ENCODE measurements at regions not wholly inside any gene's neighbourhood (a gene's known extent, or its start where the extent isn't known, plus 50 kb on each side); places are given as distances from the start of the nearest gene placed in this dataset.

- H3K36me3 ChIP-seq (ENCODE audit: insufficient read depth, low read length, poor library complexity, severe bottlenecking), result no peaks in the 10 kb centered on the region
- ChIA-PET POLR2A (ENCODE audit: low non-redundant PET) (no interaction called here), CTCF (no interaction called here)
- no peak overlapping the region for H3K27ac ChIP-seq (ENCODE audit: low read depth, low read length, poor library complexity, severe bottlenecking)
- no peak for TF ChIP-seq EZH2 (IDR thresholded peaks at IDR 0.05; ENCODE audit: borderline replicate concordance, low read depth, low read length, poor library complexity, severe bottlenecking)
- TF ChIP-seq, protein P1, sequence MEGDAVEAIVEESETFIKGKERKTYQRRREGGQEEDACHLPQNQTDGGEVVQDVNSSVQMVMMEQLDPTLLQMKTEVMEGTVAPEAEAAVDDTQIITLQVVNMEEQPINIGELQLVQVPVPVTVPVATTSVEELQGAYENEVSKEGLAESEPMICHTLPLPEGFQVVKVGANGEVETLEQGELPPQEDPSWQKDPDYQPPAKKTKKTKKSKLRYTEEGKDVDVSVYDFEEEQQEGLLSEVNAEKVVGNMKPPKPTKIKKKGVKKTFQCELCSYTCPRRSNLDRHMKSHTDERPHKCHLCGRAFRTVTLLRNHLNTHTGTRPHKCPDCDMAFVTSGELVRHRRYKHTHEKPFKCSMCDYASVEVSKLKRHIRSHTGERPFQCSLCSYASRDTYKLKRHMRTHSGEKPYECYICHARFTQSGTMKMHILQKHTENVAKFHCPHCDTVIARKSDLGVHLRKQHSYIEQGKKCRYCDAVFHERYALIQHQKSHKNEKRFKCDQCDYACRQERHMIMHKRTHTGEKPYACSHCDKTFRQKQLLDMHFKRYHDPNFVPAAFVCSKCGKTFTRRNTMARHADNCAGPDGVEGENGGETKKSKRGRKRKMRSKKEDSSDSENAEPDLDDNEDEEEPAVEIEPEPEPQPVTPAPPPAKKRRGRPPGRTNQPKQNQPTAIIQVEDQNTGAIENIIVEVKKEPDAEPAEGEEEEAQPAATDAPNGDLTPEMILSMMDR (conservative IDR thresholded peaks at IDR 0.05; ENCODE audit: low read depth, low read length), result no peak
- BruUV-seq (replicated peaks), result no TSS peak
- DNase-seq (ENCODE audit: low spot score), result no peak
- no peaks in the 10 kb centered on the region for H3K27me3 ChIP-seq (replicated peaks; ENCODE audit: insufficient read depth, low read depth, low read length, poor library complexity)
- no peak overlapping the region for H3K4me3 ChIP-seq (ENCODE audit: low read depth, low read length, poor library complexity, severe bottlenecking)
- H3K9me3 ChIP-seq (ENCODE audit: low read depth, low read length, poor library complexity, severe bottlenecking), result no peaks in the 10 kb centered on the region
- H3K4me1 ChIP-seq (ENCODE audit: insufficient read depth, low read length, poor library complexity, severe bottlenecking), result no peaks in the 10 kb centered on the region
- intact Hi-C loops (cut with micrococcal nuclease; ENCODE audit: unreplicated experiment), result no loop called here
These were observed 314.2 kb downstream of the RAB28 start for GRCh38 chr4:13169731-13170525.

DNA sequence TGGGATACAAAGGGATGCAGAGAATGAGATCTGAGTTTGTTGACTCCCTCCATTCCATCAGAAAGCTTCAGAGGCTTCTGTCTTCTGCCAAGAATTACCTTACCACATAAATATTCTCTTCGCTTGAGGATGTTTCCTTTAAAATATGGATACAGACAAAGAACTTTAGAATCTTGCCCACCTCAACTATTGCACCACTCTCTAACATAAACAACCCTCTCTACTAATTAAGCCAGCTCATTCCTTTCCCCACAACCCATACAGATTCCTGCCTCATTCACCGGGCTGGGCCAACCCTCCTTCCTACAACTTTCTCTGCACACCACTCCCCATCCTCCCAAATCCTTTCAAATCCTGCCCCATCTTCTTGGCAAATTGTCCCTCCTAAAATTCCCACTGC lies 315.8 kb downstream of the RAB28 start:
- ChIA-PET POLR2A (ENCODE audit: low non-redundant PET) (no interaction called here), CTCF (interaction anchor here (0.5 kb wide), 1 partner anchor 81 kb away, joined by 4 read pairs; no protein-coding TSS in a partner anchor)
- no peak for TF ChIP-seq EZH2 (IDR thresholded peaks at IDR 0.05; ENCODE audit: borderline replicate concordance, low read depth, low read length, poor library complexity, severe bottlenecking)
- TF ChIP-seq, protein P1 (conservative IDR thresholded peaks at IDR 0.05; ENCODE audit: low read depth, low read length), result no peak

GRCh38 chr4:13166214-13166613 lies 317.9 kb downstream of the RAB28 start:
- no peaks in the 10 kb centered on the region for H3K9me3 ChIP-seq (ENCODE audit: low read depth, low read length, poor library complexity, severe bottlenecking)
- H3K36me3 ChIP-seq (ENCODE audit: insufficient read depth, low read length, poor library complexity, severe bottlenecking), result no peaks in the 10 kb centered on the region
- no peaks in the 10 kb centered on the region for H3K27me3 ChIP-seq (replicated peaks; ENCODE audit: insufficient read depth, low read depth, low read length, poor library complexity)
- H3K4me1 ChIP-seq (ENCODE audit: insufficient read depth, low read length, poor library complexity, severe bottlenecking), result no peaks in the 10 kb centered on the region
- TF ChIP-seq EZH2 (IDR thresholded peaks at IDR 0.05; ENCODE audit: borderline replicate concordance, low read depth, low read length, poor library complexity, severe bottlenecking), result no peak
- no peak for DNase-seq (ENCODE audit: low spot score)
- POLR2A ChIA-PET (ENCODE audit: low non-redundant PET), result no interaction called here
- no peak overlapping the region for H3K27ac ChIP-seq (ENCODE audit: low read depth, low read length, poor library complexity, severe bottlenecking)
- no peak overlapping the region for H3K4me3 ChIP-seq (ENCODE audit: low read depth, low read length, poor library complexity, severe bottlenecking)
- CTCF ChIA-PET, result no interaction called here
- no TSS peak for BruUV-seq (replicated peaks)
- intact Hi-C loops (cut with micrococcal nuclease; ENCODE audit: unreplicated experiment), result no loop called here

More for the DNA sequence above, 315.8 kb downstream of the RAB28 start:
- Histone ChIP-seq H3K9me3 (ENCODE audit: low read depth, low read length, poor library complexity, severe bottlenecking) (no peaks in the 10 kb centered on the region), H3K4me3 (ENCODE audit: low read depth, low read length, poor library complexity, severe bottlenecking) (no peak overlapping the region), H3K4me1 (ENCODE audit: insufficient read depth, low read length, poor library complexity, severe bottlenecking) (no peaks in the 10 kb centered on the region), H3K27me3 (replicated peaks; ENCODE audit: insufficient read depth, low read depth, low read length, poor library complexity) (no peaks in the 10 kb centered on the region), H3K36me3 (ENCODE audit: insufficient read depth, low read length, poor library complexity, severe bottlenecking) (no peaks in the 10 kb centered on the region), H3K27ac (ENCODE audit: low read depth, low read length, poor library complexity, severe bottlenecking) (no peak overlapping the region)
- no TSS peak for BruUV-seq (replicated peaks)
- intact Hi-C loops (cut with micrococcal nuclease; ENCODE audit: unreplicated experiment), result no loop called here
- no peak for DNase-seq (ENCODE audit: low spot score)

Measured in A673 (cell line).